SKM-1 treated with dmso at 0.1 percent for 144 hours (cell line): ENCODE measurements at regions not wholly inside any gene's neighbourhood (a gene's known extent, or its start where the extent isn't known, plus 50 kb on each side); places are given as distances from the start of the nearest gene placed in this dataset.

ENCODE experiments used
- DNase-seq: peaks from one replicate; lab custom pipeline; 2025; ENCODE audit not compliant: unreplicated experiment; lab: John Stamatoyannopoulos, UW

DNA sequence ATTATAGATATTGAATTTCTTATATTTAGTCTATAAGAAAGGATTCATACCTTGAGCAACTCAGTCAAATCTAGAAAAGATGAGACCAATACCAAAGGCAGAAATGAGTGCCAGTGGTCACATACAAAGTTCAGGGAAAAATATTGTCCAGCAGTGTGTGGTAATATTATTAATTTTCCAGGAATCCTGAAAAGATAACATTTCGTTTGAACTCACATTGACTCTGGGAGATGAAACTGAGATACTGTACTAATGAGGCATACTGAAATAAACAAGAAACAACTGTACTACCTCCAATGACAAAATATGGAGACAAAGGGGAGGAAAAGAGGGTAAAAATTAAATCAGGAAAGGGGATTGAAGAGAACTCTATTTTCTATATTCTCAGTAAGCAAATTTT lies 212.4 kb downstream of the TRAM1L1 start:
- no peak for DNase-seq

DNA sequence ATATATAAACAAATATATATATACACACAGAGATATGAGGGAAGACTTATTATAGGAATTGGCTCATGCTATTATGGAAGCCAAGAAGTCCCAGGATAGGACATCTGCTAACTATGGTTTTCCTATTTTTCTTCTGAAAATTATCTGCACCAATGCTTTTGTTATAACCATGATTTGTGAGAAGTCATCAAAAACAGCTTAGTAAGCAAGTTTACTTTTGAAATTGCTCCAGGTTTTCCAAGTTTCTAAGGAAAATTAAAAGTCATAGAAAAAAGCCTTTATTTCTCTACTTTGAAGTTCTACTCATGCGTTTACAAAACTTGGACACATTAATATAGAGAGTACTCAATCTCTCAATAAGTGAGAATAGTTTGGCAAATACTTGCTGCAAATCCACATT lies 213.1 kb downstream of the TRAM1L1 start:
- no peak for DNase-seq

DNA sequence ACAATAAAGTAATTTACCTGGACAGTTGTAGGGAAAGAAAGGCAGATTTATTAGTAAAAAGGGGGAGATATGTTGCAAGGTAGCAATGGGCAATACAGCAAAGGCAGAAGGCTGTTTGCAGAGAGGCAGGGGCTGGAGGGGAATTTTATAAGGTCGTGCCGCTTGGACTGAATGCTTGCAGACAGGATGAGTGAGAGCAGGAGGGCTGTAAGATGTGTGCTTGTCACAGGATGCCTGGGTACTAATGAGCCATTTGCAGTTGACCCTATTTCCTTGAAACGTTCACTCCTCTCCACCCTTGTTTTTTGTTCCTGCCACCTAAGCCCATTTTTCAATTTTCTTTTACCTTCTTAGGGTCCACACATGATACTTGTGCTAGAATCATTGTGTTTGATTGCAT lies 214.7 kb downstream of the TRAM1L1 start:
- no peak for DNase-seq

- no peak for DNase-seq
Observed at GRCh38 chr4:116866106-116866505, 219.3 kb downstream of the TRAM1L1 start.

GRCh38 chr4:116862592-116862991 lies 222.8 kb downstream of the TRAM1L1 start:
- DNase-seq, result no peak

DNA sequence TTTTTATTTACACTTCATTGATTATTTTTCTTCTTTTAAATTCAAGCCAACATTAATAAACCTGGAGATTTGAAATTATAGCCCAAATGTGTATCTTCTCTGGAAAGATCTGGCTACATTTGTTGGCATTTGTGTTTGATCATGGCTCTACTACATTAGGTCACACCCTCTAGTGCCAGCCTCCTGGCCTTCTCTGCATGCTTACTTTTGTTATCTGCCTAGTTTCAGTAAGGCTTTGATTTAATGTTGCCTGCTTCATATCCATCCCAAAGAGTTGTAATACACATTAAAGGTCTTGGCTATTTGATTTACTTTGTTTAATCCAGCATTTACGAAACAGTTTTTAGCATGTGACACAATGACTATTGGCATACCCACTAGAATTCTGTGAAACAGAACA lies 224.5 kb downstream of the TRAM1L1 start:
- no peak for DNase-seq

DNA sequence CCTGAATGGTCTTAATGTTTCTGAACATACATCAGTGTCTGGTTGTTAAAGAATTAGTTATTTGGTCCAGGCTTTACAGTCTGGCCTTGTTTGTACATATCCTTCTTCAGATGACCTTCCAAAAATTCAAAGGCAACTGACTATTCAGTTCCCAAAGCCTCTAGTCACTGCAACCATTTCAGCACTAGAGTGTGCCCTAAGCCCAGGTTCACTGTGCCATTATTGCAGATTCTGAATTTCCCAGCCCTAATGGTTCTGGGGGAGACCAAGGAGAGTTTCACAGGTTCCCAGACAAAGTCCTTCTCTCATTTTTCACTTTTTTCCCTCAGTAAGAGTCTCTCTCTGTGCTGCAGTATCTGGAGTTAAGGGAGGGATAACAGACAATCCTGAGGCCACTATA lies 235.8 kb downstream of the TRAM1L1 start:
- DNase-seq, result no peak

DNA sequence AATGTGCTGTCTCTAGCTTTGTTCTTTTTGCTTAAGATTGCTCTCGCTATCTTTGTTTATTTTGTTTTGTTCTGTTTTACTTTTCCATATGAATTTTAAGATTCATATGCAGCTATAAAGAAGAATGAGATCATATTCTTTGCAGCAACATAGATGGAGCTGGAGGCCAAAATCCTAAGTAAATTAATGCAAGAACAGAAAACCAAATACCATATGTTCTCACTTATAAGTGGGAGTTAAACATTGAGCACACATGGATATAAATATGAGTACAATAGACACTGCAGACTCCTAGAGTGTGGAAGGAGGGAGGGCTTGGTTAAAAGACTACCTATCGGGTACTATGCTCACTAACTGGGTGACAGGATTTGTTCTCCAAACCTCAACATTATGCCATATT lies 237.8 kb downstream of the TRAM1L1 start:
- DNase-seq, result no peak

DNA sequence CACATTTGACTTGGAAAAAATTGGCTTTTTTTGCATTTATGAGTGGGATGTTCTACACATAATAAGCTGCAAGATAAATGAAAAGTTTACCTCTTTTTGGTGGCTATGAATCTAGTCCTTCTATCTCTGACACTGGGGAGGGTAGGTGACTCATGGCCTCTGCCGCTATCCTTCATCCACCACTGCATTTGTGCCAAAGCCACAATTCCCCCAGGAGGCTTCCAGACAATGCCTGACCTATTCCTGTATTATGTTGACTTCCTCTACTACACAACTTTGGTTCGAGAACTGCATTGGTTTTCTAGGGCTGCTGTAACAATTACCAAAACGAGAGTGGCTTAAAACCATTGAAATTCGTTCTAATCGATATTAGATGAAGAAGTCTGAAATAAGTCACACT lies 245.6 kb downstream of the TRAM1L1 start:
- DNase-seq, result no peak

DNA sequence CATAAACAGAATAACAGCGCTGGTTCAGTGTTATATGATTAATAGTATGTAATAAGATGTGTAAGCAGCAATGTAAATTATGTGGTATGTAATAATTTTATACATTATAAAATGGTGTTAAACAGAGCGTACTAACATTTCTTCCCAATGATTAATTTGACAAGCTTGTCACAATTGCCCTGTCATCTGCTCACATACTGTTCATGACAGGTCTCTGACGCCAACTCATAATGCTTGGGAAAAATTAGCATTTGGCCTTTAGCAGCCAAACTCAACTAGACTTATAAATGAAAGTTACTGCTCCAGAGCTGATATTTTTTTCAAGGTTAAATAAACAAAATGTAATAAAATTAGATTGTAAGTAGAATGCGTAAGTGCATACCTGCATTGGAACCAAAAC lies 246.8 kb downstream of the TRAM1L1 start:
- no peak for DNase-seq

GRCh38 chr4:116829187-116829586 lies 256.2 kb downstream of the TRAM1L1 start:
- DNase-seq, result no peak

DNA sequence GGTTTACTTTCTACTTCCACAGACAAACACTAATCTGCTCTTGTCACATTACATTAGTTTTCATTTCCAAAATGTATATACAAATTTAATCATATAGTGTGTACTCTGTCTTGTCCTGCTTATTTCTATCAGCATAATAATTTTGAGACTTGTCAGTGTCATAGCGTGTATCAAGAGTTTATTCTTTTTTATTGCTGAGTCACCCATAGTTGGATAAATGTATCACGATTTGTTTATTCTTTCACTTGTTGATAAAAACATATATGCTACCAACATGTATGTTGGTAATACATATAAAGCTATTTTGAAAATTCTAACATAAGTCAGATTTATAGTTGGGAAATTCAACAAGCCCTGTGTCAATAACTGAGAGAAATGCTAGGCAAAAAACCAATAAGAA lies 261.2 kb downstream of the TRAM1L1 start:
- DNase-seq, result no peak

- DNase-seq, result no peak
Observed at GRCh38 chr4:116811730-116812129, 273.6 kb downstream of the TRAM1L1 start.

GRCh38 chr4:116796022-116796421 lies 289.4 kb downstream of the TRAM1L1 start:
- DNase-seq, result no peak

GRCh38 chr4:116788723-116789122 lies 296.7 kb downstream of the TRAM1L1 start:
- DNase-seq, result no peak

DNA sequence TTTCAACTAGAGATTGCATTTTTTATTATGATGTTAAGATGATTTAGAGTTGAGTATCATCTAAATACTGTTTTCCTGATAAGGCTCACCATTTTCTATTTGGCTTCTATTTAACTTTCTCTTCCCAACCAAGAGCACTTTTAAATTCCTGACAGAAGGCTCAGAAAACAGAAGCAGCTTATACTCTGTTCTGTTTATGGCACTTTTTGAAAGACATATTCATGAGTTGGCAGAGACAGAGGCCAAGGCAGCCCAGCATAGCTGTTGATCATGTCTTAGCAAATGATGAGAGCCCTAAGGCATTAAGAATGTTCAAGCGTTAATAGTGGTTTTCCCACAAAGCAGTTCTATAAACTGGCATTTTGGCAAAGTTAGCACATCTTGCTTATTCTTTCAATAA lies 330.3 kb downstream of the TRAM1L1 start:
- no peak for DNase-seq

GRCh38 chr4:116752027-116752426 lies 333.3 kb downstream of the TRAM1L1 start:
- no peak for DNase-seq

DNA sequence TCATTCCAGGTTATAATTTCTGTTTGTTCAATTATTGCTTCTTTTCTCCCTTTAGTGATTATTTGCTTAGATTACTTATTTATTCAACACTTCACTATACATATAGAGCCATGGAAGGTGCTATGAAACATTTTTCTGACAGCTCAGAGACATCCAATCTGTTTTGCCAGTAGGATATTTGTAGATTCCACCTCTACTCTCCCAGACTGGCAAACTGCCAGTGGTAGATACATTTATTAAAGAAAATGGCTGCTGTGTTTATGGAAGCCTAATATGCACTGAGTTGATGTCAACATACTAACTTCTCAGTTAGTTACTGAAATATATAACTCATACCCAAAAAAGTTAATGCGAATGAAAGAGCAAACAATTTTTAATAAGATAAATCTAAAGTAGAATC lies 348.6 kb downstream of the TRAM1L1 start:
- no peak for DNase-seq

DNA sequence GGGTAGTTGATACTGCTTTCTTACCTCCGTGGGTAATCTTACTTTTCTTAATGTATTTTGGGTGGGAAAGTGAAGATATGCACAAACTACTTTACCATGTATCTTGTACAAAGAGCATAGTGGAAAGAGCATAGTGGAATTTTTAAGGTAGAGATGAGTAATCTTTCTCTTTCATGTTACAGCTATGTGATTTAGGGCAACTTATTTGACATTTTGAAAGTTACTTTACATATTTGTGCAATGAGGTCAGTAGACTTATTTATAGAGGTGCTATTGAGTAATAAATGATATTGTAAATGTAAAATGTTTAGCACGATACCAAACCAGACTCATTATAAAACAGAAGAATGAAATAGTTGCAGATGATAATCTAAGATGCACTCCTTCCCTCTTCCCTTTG lies 351.2 kb downstream of the TRAM1L1 start:
- no peak for DNase-seq

DNA sequence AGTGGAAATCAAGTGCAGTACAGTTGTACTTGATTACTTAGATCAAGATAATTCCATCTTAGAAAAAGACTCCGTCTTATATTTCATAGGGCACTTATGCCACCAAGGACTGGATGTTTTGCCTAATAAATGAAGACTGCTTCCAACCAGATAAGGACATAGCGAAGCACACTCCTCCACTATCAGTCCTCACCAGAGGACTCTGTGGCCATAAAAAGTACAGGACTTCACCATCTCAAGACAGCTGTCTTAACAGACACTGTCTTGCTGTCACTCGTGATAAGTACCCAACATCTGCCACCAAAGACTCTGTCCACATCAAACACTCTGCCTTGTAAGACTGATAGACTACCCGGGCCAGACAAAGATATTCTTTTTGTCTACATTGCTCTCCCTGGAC lies 352.0 kb downstream of the TRAM1L1 start:
- DNase-seq, result no peak

GRCh38 chr4:116726523-116726922 lies 358.9 kb downstream of the TRAM1L1 start:
- DNase-seq, result no peak

DNA sequence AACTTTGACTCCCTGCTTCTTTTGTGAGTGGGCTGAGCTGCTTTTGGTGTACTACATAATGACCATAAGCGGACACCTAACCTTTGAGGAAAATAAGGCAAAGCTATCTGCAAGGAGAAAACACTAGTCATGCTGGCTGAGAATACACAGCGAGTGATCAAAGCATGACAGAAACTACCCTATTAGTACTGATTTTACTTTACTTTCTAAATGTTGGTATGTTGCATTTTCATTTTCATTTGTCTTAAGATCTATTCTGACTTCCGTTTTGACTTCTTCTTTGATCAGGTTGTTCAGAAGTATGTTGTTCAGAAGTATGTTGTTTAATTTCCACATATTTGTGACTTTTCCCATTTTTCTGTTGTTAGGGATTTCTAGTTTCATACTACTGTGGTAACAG lies 361.1 kb downstream of the TRAM1L1 start:
- no peak for DNase-seq

- DNase-seq, result no peak
Observed at GRCh38 chr4:116705466-116705865, 379.9 kb downstream of the TRAM1L1 start.

- no peak for DNase-seq
Observed at GRCh38 chr4:116702949-116703348, 382.4 kb downstream of the TRAM1L1 start.
